ENCODE measurements at regions not wholly inside any gene's neighbourhood (a gene's known extent, or its start where the extent isn't known, plus 50 kb on each side); places are given as distances from the start of the nearest gene placed in this dataset.

DNA sequence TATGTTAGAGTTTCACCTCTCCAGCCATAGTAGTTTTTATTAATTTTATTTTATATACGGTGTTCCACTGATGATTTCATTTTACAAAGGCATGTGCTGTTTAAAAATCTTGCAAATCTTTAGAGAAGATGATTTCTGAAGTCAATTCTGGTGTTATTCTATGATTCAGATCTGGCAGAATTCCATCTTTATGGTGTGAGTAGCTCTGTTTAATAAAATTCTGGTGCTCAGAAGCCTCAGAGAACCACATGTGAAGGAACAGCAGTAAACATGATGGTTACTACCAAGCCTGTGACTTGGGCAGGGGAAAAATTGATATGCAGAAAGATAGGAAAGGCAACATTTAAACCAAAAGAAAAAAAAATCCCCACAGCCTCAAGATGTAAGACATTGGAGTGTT is 299.7 kb downstream of the NPR3 start:
- H3K79me2 ChIP-seq (ENCODE audit: control insufficient read depth, insufficient read depth, low read length) = no peaks in the 10 kb centered on the region
- H3K4me1 ChIP-seq (replicated peaks in 1 of 2; ENCODE audit: control insufficient read depth in 2 of 2, insufficient read depth in 2 of 2, low read length in 2 of 2) = no peaks in the 10 kb centered on the region
- no peak overlapping the region for H3K4me3 ChIP-seq
- DNase-seq (ENCODE audit: extremely low read depth in 1 of 4, low spot score in 3 of 4) (no peak), ATAC-seq (no peak), FAIRE-seq (no peak)
- no peak overlapping the region for H3K9ac ChIP-seq (ENCODE audit: insufficient read depth in 1 of 2, low read depth in 2 of 2, low read length in 2 of 2)
- no peaks in the 10 kb centered on the region for H3K9me3 ChIP-seq (replicated peaks; ENCODE audit: control insufficient read depth, insufficient read depth, low read depth, low read length)
- no TSS peak for BruUV-seq (replicated peaks)
- H3K36me3 ChIP-seq (ENCODE audit: control insufficient read depth, insufficient read depth, low read length) = no peaks in the 10 kb centered on the region
- H4K20me1 ChIP-seq (replicated peaks; ENCODE audit: control insufficient read depth, insufficient read depth, low read length) = no peaks in the 10 kb centered on the region
- ChIA-PET CTCF (ENCODE audit: low intra/inter-chr PET ratio) (no interaction called here), POLR2A (no interaction called here)
- no peak overlapping the region for H3K4me2 ChIP-seq (ENCODE audit: insufficient read depth, low read length)
- intact Hi-C loops (cut with micrococcal nuclease) = no loop called here
- TF ChIP-seq ZNF668 (CRISPR knock-in tag; IDR thresholded peaks at IDR 0.05) = no peak
- no peak for TF ChIP-seq BMI1 (IDR thresholded peaks at IDR 0.05; ENCODE audit: low read length)
- no peak for TF ChIP-seq RBM15 (IDR thresholded peaks at IDR 0.05; ENCODE audit: insufficient read depth, low read length)
- no peak for TF ChIP-seq CHD1 (IDR thresholded peaks at IDR 0.05; ENCODE audit: low read length)
- no peak for TF ChIP-seq SMAD4 (CRISPR knock-in tag; conservative IDR thresholded peaks at IDR 0.05)
- TF ChIP-seq FOXP1 (CRISPR knock-in tag; IDR thresholded peaks at IDR 0.05) = no peak
- no peak for TF ChIP-seq TCF15 (CRISPR knock-in tag; IDR thresholded peaks at IDR 0.05)
- TF ChIP-seq DACH1 (IDR thresholded peaks at IDR 0.05; ENCODE audit: partially characterized antibody) = no peak
- TF ChIP-seq CHCHD3 (CRISPR knock-in tag; IDR thresholded peaks at IDR 0.05) = no peak
- TF ChIP-seq SMARCC2 (IDR thresholded peaks at IDR 0.05; ENCODE audit: low read depth) = no peak
- TF ChIP-seq FOXM1 (IDR thresholded peaks at IDR 0.05; ENCODE audit: low read depth) = no peak
- TF ChIP-seq FOXM1 (CRISPR knock-in tag; IDR thresholded peaks at IDR 0.05; ENCODE audit: low read depth) = no peak
- TF ChIP-seq, protein P1, sequence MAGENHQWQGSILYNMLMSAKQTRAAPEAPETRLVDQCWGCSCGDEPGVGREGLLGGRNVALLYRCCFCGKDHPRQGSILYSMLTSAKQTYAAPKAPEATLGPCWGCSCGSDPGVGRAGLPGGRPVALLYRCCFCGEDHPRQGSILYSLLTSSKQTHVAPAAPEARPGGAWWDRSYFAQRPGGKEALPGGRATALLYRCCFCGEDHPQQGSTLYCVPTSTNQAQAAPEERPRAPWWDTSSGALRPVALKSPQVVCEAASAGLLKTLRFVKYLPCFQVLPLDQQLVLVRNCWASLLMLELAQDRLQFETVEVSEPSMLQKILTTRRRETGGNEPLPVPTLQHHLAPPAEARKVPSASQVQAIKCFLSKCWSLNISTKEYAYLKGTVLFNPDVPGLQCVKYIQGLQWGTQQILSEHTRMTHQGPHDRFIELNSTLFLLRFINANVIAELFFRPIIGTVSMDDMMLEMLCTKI (IDR thresholded peaks at IDR 0.05; ENCODE audit: partially characterized antibody) = no peak
- TF ChIP-seq RBBP5 (IDR thresholded peaks at IDR 0.05; ENCODE audit: borderline replicate concordance, insufficient read depth, low read length, poor library complexity, severe bottlenecking) = no peak
- TF ChIP-seq, protein P2, sequence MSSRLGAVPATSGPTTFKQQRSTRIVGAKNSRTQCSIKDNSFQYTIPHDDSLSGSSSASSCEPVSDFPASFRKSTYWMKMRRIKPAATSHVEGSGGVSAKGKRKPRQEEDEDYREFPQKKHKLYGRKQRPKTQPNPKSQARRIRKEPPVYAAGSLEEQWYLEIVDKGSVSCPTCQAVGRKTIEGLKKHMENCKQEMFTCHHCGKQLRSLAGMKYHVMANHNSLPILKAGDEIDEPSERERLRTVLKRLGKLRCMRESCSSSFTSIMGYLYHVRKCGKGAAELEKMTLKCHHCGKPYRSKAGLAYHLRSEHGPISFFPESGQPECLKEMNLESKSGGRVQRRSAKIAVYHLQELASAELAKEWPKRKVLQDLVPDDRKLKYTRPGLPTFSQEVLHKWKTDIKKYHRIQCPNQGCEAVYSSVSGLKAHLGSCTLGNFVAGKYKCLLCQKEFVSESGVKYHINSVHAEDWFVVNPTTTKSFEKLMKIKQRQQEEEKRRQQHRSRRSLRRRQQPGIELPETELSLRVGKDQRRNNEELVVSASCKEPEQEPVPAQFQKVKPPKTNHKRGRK (tag; IDR thresholded peaks at IDR 0.05) = no peak
- no peak for TF ChIP-seq MAZ (CRISPR knock-in tag; conservative IDR thresholded peaks at IDR 0.05 in 1 of 2, IDR thresholded peaks at IDR 0.05 in 1 of 2)
- TF ChIP-seq, protein P3, sequence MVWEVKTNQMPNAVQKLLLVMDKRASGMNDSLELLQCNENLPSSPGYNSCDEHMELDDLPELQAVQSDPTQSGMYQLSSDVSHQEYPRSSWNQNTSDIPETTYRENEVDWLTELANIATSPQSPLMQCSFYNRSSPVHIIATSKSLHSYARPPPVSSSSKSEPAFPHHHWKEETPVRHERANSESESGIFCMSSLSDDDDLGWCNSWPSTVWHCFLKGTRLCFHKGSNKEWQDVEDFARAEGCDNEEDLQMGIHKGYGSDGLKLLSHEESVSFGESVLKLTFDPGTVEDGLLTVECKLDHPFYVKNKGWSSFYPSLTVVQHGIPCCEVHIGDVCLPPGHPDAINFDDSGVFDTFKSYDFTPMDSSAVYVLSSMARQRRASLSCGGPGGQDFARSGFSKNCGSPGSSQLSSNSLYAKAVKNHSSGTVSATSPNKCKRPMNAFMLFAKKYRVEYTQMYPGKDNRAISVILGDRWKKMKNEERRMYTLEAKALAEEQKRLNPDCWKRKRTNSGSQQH (CRISPR knock-in tag; IDR thresholded peaks at IDR 0.05) = no peak
- H3K27me3 ChIP-seq (ENCODE audit: control insufficient read depth in 2 of 2, insufficient read depth in 2 of 2, low read length in 2 of 2) = no peaks in the 10 kb centered on the region
- H3K27ac ChIP-seq (ENCODE audit: extremely low read depth, low read depth, low read length) = no peak overlapping the region
- in situ Hi-C loops (cut with MboI) = no loop called here
- H3K9me1 ChIP-seq (ENCODE audit: control insufficient read depth, insufficient read depth, low read length) = no peaks in the 10 kb centered on the region
- no peak overlapping the region for H2AFZ ChIP-seq (ENCODE audit: low read depth, low read length)
- 6% methylated on average over 1 of the region's 1 CpG for WGBS (ENCODE audit: insufficient coverage, low coverage, missing lambda C conversion rate)
